ENCODE measurements at regions not wholly inside any gene's neighbourhood (a gene's known extent, or its start where the extent isn't known, plus 50 kb on each side); places are given as distances from the start of the nearest gene placed in this dataset.

DNA sequence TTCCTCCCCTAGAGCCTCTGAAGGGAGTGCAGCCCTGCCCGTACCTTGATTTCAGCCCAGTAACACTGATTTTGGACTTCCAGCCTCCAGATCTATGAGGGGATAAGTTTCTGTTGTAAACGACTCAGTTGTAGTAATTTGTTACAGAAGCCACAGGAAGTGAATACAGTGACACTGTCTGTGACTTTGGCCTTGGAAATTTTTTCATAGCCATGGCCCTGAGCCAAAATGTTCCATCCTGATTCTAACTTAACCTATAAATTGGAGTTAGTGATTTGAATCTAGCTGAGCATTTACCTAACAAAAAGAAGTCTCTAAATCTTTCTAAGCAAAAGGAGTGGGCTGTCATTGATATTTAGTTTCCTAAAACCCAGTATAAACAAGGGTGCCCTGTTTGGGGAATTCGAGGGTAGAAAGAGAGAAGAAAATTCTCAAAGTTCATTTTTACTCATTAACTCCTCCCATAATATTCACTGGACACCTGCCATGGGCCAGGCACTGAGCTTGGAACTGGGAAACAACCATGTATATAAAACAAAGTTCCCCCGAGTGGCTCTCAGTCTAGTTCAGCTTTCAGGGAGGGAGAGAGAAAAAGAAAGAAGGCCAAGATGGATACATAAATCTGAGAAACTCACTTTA is 162.3 kb downstream of the SKIDA1 start:
- no peaks in the 10 kb centered on the region for H3K36me3 ChIP-seq (ENCODE audit: control insufficient read depth, insufficient read depth, low read length)
- TF ChIP-seq EZH2 (IDR thresholded peaks at IDR 0.05; ENCODE audit: low read length, missing control alignments) = no peak
- TF ChIP-seq CTCF (conservative IDR thresholded peaks at IDR 0.05 in 1 of 2, IDR thresholded peaks at IDR 0.05 in 1 of 2; ENCODE audit: low read depth in 1 of 2, low read length in 2 of 2) = no peak
- H3K9ac ChIP-seq (ENCODE audit: insufficient read depth, low read length) = no peak overlapping the region
- H3K79me2 ChIP-seq (ENCODE audit: control insufficient read depth, insufficient read depth, low read length) = no peaks in the 10 kb centered on the region
- H4K20me1 ChIP-seq (ENCODE audit: control insufficient read depth, extremely low read depth, insufficient read depth, low read length) = no peaks in the 10 kb centered on the region
- H3K4me2 ChIP-seq (ENCODE audit: extremely low read depth, insufficient read depth, low read length) = peak overlapping the region; percentile 21
- H3K27ac ChIP-seq (ENCODE audit: insufficient read depth, low read length) = no peak overlapping the region
- H3K27me3 ChIP-seq (ENCODE audit: control insufficient read depth, insufficient read depth, low read length) = no peaks in the 10 kb centered on the region
- H2AFZ ChIP-seq (ENCODE audit: low read length) = no peak overlapping the region
- H3K4me3 ChIP-seq (replicated peaks in 1 of 4; ENCODE audit: control extremely low read depth in 1 of 4, insufficient read depth in 1 of 4, low read depth in 3 of 4, low read length in 4 of 4) = no peak overlapping the region
- H3K4me1 ChIP-seq (ENCODE audit: control insufficient read depth, extremely low read depth, insufficient read depth, low read length) = peaks cover 12% of the 10 kb centered on the region
- no peaks in the 10 kb centered on the region for H3K9me3 ChIP-seq (ENCODE audit: control insufficient read depth, insufficient read depth, low read depth, low read length)
- no peak for DNase-seq (ENCODE audit: low read depth in 2 of 2)

DNA sequence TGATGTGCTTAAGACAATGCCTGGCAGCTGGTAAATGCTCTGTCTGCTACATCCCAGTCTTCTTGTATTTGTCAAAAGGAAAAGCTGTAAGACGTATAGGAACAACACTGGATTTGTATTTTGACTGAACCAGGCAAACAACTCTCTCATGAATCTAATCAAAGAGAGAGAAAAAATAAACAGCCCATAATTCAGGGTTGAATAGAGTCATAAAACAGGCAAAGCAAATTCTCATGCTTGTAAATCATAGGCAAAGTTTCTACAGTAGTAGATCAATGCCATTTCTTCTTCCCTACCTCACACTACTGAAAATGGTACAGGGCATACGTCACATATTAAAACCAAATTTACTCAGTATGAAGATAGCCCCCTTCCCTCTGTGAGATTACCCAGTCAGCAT is 166.3 kb downstream of the SKIDA1 start:
- no peaks in the 10 kb centered on the region for H3K79me2 ChIP-seq (ENCODE audit: control insufficient read depth, insufficient read depth, low read length)
- no peak overlapping the region for H3K27ac ChIP-seq (ENCODE audit: insufficient read depth, low read length)
- no peaks in the 10 kb centered on the region for H3K27me3 ChIP-seq (ENCODE audit: control insufficient read depth, insufficient read depth, low read length)
- no peak overlapping the region for H2AFZ ChIP-seq (ENCODE audit: low read length)
- no peaks in the 10 kb centered on the region for H4K20me1 ChIP-seq (ENCODE audit: control insufficient read depth, extremely low read depth, insufficient read depth, low read length)
- H3K9ac ChIP-seq (ENCODE audit: insufficient read depth, low read length) = no peak overlapping the region
- no peaks in the 10 kb centered on the region for H3K36me3 ChIP-seq (ENCODE audit: control insufficient read depth, insufficient read depth, low read length)
- no peak overlapping the region for H3K4me2 ChIP-seq (ENCODE audit: extremely low read depth, insufficient read depth, low read length)
- TF ChIP-seq CTCF (conservative IDR thresholded peaks at IDR 0.05 in 1 of 2, IDR thresholded peaks at IDR 0.05 in 1 of 2; ENCODE audit: low read depth in 1 of 2, low read length in 2 of 2) (no peak), EZH2 (IDR thresholded peaks at IDR 0.05; ENCODE audit: low read length, missing control alignments) (no peak)
- no peaks in the 10 kb centered on the region for H3K9me3 ChIP-seq (ENCODE audit: control insufficient read depth, insufficient read depth, low read depth, low read length)
- peaks cover 7% of the 10 kb centered on the region for H3K4me1 ChIP-seq (ENCODE audit: control insufficient read depth, extremely low read depth, insufficient read depth, low read length)
- H3K4me3 ChIP-seq (replicated peaks in 1 of 4; ENCODE audit: control extremely low read depth in 1 of 4, insufficient read depth in 1 of 4, low read depth in 3 of 4, low read length in 4 of 4) = no peak overlapping the region
- no peak for DNase-seq (ENCODE audit: low read depth in 2 of 2)

GRCh38 chr10:21355591-21356011 is 169.9 kb downstream of the SKIDA1 start:
- peak in 1 of 2 donors; percentile 84 for DNase-seq (ENCODE audit: low read depth in 2 of 2)
- H3K9ac ChIP-seq (ENCODE audit: insufficient read depth, low read length) = no peak overlapping the region
- H3K4me2 ChIP-seq (ENCODE audit: extremely low read depth, insufficient read depth, low read length) = no peak overlapping the region
- no peak overlapping the region for H3K27ac ChIP-seq (ENCODE audit: insufficient read depth, low read length)
- H3K27me3 ChIP-seq (ENCODE audit: control insufficient read depth, insufficient read depth, low read length) = no peaks in the 10 kb centered on the region
- H3K4me1 ChIP-seq (ENCODE audit: control insufficient read depth, extremely low read depth, insufficient read depth, low read length) = no peaks in the 10 kb centered on the region
- no peaks in the 10 kb centered on the region for H4K20me1 ChIP-seq (ENCODE audit: control insufficient read depth, extremely low read depth, insufficient read depth, low read length)
- H3K36me3 ChIP-seq (ENCODE audit: control insufficient read depth, insufficient read depth, low read length) = no peaks in the 10 kb centered on the region
- TF ChIP-seq EZH2 (IDR thresholded peaks at IDR 0.05; ENCODE audit: low read length, missing control alignments) = no peak
- no peaks in the 10 kb centered on the region for H3K9me3 ChIP-seq (ENCODE audit: control insufficient read depth, insufficient read depth, low read depth, low read length)
- H3K79me2 ChIP-seq (ENCODE audit: control insufficient read depth, insufficient read depth, low read length) = no peaks in the 10 kb centered on the region
- no peak overlapping the region for H3K4me3 ChIP-seq (replicated peaks in 1 of 4; ENCODE audit: control extremely low read depth in 1 of 4, insufficient read depth in 1 of 4, low read depth in 3 of 4, low read length in 4 of 4)
- no peak overlapping the region for H2AFZ ChIP-seq (ENCODE audit: low read length)
